ENCODE measurements at regions not wholly inside any gene's neighbourhood (a gene's known extent, or its start where the extent isn't known, plus 50 kb on each side); places are given as distances from the start of the nearest gene placed in this dataset.
A peak's percentile ranks its signal among the peaks of the same experiment; 100 is the strongest.
"Not testable (repeated sequence)": the region's sequence is repeated elsewhere in the genome, so short reads cannot be mapped to it uniquely, and the experiment has no call there.

DNA sequence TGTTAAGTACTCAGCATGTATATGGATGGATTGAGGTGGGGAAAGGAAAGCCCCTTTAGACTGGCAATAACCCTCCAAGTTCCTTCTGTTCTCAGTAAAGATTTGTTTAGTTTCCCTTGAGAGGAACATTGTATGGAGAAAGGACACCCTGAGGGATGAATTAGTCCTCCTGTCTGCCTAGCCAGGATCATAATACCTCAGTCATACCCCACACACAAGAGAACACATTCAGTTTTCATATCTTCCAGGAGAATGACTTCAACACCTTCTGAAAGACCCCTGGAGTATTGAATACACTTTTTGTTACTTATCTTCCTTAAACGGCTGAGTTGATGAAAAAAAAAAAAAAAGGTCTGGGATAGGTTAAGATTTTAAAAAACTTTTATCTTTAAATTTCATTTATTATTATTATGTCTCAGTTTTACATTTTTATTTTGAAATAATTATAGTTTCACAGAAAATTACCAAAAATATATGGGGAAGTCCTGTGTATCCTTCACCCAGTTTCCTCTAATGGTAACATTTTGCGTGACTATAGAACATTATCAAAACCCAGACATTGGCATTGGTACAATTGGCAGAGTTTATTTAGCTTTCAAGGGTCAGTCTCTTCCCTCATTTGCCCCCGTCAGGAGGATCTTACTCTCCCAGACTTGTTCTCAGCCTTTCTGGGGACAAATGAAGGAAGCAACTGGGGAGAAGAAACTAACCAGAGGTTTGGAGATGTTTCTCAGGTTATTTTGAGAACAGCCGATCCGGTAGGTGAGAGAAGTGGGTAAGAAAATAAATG lies 88.0 kb downstream of the ACTBL2 start:
- DNase-seq: no peak

DNA sequence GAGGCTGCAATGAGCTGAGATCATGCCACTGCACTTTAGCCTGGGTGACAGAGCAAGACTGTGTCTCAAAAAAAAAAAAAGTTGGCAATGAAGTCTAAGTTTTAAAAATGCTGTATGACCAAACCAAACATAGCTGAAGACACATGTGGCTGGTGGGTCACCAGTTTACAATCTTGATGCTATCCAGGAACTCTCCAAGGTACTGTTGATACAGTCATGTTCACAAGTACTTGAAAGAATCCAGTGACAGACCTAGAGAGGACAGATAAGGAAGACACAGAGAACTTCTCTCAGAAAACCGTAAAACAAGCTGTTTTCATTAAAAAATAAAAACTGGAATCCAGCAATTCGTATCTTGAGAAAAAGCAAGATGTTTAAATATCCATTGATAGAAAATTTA lies 95.7 kb downstream of the ACTBL2 start:
- no peak for DNase-seq

DNA sequence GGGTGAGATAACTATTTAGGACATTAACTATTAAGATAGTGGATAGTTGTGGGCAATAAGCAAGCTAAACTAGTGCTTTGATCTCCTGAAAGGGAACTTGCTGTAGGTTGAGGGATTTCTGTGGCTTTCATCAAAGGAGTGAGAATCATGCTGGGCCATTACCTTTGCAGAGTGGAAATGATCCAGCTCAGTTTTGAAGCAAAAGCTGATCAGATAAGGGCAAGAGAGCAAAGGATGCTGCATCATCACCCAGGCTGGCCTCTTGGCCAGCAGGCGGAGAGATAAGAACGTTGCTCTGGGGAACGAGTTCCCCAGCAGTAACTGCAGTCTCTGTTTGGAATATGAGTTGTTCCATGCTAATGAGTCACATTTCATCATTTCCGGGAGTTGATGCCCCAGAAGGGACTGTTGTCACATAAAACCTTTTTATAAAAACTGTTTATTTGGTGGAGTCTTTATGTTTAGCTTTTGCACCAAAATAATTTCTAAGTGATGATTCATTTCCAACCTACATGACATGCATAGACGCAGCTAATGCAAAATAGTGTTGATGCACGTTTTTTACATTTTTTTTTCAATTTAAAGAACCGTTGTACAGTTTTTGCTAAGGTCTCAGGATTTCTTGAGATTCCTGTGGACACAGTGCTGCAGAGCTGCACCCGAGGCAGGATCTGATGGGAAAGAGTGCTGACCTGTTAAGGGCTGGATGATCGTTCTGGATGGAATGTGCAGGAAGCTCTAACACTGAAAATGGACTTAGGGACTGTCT lies 99.3 kb downstream of the ACTBL2 start:
- no peak for DNase-seq

GRCh38 chr5:57382655-57383054 lies 100.0 kb downstream of the ACTBL2 start:
- DNase-seq: no peak

- no peak for DNase-seq
Measured at GRCh38 chr5:57370376-57370775, 112.2 kb downstream of the ACTBL2 start.

GRCh38 chr5:57368010-57368409 lies 114.6 kb downstream of the ACTBL2 start:
- DNase-seq: no peak

GRCh38 chr5:57366744-57367143 lies 115.9 kb downstream of the ACTBL2 start:
- no peak for DNase-seq

- no peak for DNase-seq
Measured at GRCh38 chr5:57362951-57363350, 119.7 kb downstream of the ACTBL2 start.

DNA sequence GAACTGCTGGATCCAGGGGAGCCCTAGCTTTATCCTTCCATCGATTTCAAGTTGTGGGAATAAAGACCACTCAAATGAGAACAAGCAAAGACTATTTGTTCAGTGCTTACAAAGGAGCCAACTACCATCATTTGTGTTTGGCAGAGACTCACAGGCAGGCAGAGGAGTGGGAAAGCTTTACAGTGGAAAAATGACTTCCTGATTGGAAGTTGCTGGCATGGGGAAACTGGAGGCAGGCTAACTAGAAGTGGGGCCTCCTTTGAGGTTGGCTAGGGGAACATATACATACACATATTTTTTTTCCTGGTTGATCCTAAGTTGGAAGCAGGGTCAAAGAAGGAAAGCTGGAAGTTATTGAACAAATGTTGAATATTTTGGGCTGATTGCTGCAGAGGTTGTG lies 121.7 kb downstream of the ACTBL2 start:
- DNase-seq: no peak

DNA sequence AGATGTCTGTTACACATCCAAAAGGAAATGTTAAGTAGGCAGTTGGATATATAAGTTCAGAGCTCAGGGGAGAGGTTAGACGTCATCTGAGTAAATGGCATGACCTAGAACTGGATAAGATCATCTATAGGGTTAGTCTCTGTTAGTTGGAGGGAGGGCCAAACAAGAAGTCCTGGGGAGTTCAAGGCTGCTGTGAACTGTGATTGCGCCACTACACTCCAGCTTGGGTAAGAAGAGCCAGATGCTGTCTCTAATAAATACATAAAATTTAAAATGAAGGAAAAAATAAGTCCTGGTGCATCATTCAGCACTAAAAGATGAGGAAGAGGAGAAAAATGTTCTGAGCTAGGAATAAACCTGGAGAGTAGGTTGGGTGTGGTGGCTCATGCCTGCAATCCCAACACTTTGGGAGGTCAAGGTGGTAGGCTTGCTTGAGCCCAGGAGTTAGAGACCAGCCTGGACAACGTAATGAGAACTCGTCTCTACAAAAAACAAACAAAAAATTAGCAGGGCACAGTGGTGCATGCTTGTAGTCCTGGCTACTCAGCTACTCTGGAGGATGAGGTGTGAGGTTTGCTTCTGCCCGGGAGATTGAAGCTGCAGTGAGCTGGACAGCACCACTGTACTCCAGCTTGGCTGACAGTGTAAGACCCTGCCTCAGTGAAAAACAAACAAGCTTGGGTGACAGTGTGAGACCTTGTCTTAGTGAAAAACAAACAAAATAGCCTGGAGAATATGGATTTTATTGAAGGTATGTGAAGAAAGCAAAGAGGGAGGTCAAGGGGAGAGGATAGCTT lies 123.6 kb downstream of the ACTBL2 start:
- no peak for DNase-seq

DNA sequence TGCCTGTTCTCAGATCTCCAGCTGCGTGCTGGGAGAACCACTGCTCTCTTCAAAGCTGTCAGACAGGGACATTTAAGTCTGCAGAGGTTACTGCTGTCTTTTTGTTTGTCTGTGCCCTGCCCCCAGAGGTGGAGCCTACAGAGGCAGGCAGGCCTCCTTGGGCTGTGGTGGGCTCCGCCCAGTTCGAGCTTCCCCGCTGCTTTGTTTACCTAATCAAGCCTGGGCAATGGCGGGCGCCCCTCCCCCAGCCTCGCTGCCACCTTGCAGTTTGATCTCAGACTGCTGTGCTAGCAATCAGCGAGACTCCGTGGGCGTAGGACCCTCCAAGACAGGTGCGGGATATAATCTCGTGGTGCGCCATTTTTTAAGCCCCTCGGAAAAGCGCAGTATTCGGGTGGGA lies 125.8 kb downstream of the ACTBL2 start:
- DNase-seq: not testable (repeated sequence)

DNA sequence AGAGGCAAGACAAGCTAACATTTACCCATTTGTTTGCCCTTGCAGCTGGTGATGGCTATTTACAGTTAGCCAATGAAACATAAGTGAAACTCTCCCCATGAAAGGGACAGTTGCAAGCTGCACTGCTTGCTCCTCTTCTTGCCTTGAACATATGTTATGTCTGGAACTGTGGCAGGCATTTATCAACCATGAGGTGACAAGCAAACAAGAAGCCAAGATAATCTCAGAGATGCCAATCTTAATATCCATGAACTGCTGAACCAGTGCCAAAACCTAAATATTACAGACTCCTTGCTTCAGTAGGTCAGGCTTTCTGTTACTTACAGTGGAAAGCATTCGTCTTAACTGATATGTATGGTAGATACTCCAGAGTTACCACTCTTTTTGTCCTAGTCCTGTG lies 133.4 kb downstream of the ACTBL2 start:
- DNase-seq: no peak

DNA sequence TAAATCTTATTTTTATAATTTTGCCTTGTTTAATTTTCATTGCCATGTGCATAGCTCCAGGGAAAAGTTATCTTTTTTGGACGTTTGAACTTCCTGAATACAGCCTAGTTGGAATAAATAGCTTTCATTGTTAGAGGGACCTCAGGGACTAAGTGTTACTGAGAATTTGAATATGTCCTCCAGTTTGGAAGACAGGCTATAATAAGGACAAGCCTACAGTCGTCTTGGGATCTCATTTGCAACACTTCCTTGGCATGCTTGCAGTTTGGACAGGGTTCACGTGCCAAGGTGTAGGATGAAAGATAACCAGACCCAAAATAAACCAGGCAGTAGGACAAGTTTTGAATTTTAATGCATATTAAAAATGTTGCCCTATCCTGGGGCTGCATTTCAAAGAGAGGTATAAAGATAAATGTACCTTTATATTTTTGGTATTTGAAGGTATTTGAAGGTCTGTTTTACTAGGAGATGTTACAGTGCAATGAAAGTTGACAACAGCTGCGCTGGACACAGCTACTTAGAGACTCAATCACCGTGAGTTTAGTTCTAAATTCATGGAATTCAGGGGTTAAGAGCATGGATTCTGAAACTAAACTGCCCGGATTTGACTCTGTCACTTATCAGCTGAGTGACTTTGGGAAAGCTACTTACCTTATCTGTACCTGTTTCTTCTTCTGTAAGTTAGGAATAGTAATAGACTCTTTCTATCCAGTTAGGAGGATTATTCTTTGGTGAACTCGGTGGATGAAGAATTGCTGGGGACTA lies 134.1 kb downstream of the ACTBL2 start:
- no peak for DNase-seq

DNA sequence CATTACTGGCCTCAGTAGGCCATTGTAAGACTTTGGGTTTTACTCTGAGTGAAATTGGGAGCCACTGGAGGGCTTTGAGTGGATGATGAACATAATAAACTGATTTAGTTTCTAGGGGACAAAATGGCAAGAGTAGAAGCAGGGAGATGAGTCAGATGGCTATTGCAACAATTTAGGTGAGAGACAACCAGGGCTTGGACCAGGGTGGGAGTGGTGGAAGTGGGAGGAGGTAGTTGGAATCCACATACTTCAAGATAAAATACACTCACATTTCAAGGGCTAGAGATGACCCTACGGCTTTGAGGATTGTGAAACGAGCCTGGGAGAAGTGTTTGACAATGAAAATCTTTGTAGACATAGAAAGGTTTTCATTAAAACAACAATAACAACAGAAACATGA lies 136.3 kb downstream of the ACTBL2 start:
- DNase-seq: no peak

DNA sequence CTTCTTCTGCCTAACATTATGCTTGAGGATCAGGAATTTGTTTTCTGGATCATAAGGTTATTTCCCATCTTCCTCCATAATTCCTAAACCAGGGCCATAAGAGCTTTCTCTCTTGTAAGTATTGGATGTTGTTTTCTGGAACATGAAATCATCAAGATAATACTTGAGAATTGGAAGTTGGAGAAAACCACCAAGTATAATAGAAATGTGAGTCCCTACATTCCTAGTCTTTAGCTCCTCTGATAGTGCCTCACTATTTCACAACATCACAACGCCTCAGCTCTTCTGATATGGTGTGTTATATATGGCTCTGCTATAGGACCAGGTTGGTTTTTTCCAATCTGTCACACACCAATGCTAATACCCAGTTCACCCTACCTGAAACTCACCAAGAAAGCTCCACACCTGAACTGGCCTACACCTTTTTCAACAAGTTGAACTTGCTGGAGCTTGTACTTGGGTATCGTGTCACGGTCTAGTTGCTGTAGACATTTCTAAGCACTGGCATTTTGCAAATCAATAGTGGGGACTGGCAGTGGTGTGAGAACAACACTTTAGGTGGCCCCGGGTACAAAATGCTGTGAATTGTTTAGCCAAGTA lies 141.1 kb downstream of the ACTBL2 start:
- no peak for DNase-seq

DNA sequence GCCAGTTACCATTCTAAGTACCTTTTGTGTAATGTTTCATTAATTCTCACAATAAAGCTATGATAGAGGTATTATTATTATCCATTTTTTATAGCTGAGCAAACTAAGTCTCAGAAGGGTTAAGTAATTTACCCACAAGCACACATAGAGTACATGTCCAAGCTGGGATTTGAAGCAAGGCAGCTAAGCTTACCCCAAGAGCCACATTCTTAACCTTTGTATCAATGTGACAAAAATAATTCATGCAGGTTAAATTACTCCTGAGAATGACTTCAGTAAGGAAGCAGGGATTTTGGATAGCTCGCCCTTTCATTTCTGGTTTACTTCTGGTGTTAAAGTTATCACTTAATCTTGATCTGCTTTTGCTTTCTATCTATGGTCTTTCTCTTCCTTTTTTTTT lies 141.9 kb downstream of the ACTBL2 start:
- no peak for DNase-seq

DNA sequence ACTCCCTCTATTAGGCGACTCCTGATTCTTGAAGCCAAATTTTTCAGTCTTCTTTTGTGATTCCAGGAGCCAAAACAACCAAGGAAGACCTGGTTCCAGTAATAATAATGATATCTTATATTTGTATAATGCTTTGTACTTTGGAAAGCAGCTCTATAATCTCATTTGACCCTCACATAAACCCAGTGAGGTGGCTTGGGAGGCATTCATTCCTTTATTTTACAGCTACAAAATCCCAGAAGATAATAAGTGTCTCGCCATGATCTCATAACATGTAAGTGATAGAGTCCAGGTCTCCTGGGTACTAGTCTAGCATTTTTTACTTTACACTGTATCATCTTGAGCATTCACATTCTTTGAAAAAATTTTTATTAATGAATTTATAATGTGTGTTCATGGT lies 143.1 kb downstream of the ACTBL2 start:
- no peak for DNase-seq

GRCh38 chr5:57338868-57339340 lies 143.7 kb downstream of the ACTBL2 start:
- DNase-seq: no peak

- DNase-seq: peak; percentile 26 to 37
Measured at GRCh38 chr5:57338068-57338867, 144.3 kb downstream of the ACTBL2 start.

- no peak for DNase-seq
Measured at GRCh38 chr5:57335092-57335660, 147.4 kb downstream of the ACTBL2 start.

GRCh38 chr5:57334475-57334874 lies 148.1 kb downstream of the ACTBL2 start:
- DNase-seq: no peak
